SK-N-SH (cell line): ENCODE measurements at regions not wholly inside any gene's neighbourhood (a gene's known extent, or its start where the extent isn't known, plus 50 kb on each side); places are given as distances from the start of the nearest gene placed in this dataset.

Source experiments
- CTCF ChIA-PET: fragments of 300-600, 350-600 bp; formaldehyde crosslinking; extraction: SDS; loops from one replicate; lab custom pipeline; 2021; lab: Yijun Ruan, JAX
- POLR2A ChIA-PET: fragments of 350-600 bp; sonication (Branson Sonifier 250); formaldehyde crosslinking; extraction: SDS; loops from one replicate; lab custom pipeline; 2020; ENCODE audit warnings: antibody characterized with exemption, inconsistent platforms; lab: Yijun Ruan, JAX
- DNase-seq: peaks from one replicate; pipeline ENCODE4 v3.0.0; 2012
- H2AFZ ChIP-seq: fragments of 200-600 bp; sonication (generic); 2 replicates; pipeline ENCODE4 v1.8.1; 2016; ENCODE audit warnings: antibody characterized with exemption, mild to moderate bottlenecking, low read depth
- H3F3A ChIP-seq: fragments of 200-600 bp; sonication (generic); replicated peaks from 2 replicates; pipeline ENCODE3; 2016; ENCODE audit warnings: antibody characterized with exemption, mild to moderate bottlenecking; ENCODE audit not compliant: insufficient read depth
- H3K27ac ChIP-seq, 2 experiments: fragments of 200-500 bp in 1 of 2; fragments of 200-600 bp in 1 of 2; sonication (Bioruptor generic) in 1 of 2; sonication (generic), shearing (Covaris generic) in 1 of 2; 2 replicates each; pipeline versions ENCODE4 v1.5.1 to v1.6.1; 2014 to 2016; ENCODE audit warnings: low read depth in 2 of 2, inconsistent platforms in 1 of 2, low read length in 1 of 2, mild to moderate bottlenecking in 1 of 2, mixed read lengths in 1 of 2
- H3K27me3 ChIP-seq: fragments of 200-600 bp; sonication (generic), shearing (Covaris generic); 2 replicates; pipeline ENCODE4 v1.6.1; 2016; ENCODE audit warnings: mixed run types; ENCODE audit not compliant: insufficient read depth
- H3K36me3 ChIP-seq, 2 experiments: fragments of 200-500 bp in 1 of 2; fragments of 200-600 bp in 1 of 2; sonication (Bioruptor generic) in 1 of 2; sonication (generic) in 1 of 2; replicated peaks in 1 of 2; 2 replicates each; pipeline versions ENCODE3 to v1.5.1; 2014 to 2016; ENCODE audit warnings: low read length in 1 of 2, mild to moderate bottlenecking in 1 of 2; ENCODE audit not compliant: insufficient read depth in 2 of 2, control insufficient read depth in 1 of 2
- H3K4me1 ChIP-seq, 2 experiments: fragments of 200-500 bp in 1 of 2; fragments of 200-600 bp in 1 of 2; sonication (Bioruptor generic) in 1 of 2; sonication (generic), shearing (Covaris generic) in 1 of 2; 2 replicates each; pipeline versions ENCODE4 v1.5.1 to v1.6.1; 2014 to 2016; ENCODE audit warnings: low read depth in 1 of 2, low read length in 1 of 2, mixed run types in 1 of 2; ENCODE audit not compliant: insufficient read depth in 2 of 2, control insufficient read depth in 1 of 2
- H3K4me2 ChIP-seq: fragments of 200-600 bp; sonication (generic), shearing (Covaris generic); 2 replicates; pipeline ENCODE4 v1.6.1; 2017; ENCODE audit warnings: mixed run types
- H3K4me3 ChIP-seq, 2 experiments: fragments of 200-500 bp in 1 of 2; fragments of 200-600 bp in 1 of 2; sonication (Bioruptor generic) in 1 of 2; sonication (generic), shearing (Covaris generic) in 1 of 2; 2 replicates each; pipeline versions ENCODE4 v1.5.1 to v1.8.1; 2014 to 2016; ENCODE audit warnings: low read depth in 2 of 2, inconsistent platforms in 1 of 2, low read length in 1 of 2, mild to moderate bottlenecking in 1 of 2, mixed read lengths in 1 of 2, moderate library complexity in 1 of 2
- H3K79me2 ChIP-seq: fragments of 200-600 bp; sonication (generic); 2 replicates; pipeline ENCODE4 v1.8.1; 2017; ENCODE audit warnings: mild to moderate bottlenecking; ENCODE audit not compliant: insufficient read depth
- H3K9ac ChIP-seq: fragments of 200-600 bp; sonication (generic); 2 replicates; pipeline ENCODE4 v1.6.1; 2017; ENCODE audit warnings: mixed run types
- H3K9me2 ChIP-seq: fragments of 200-600 bp; sonication (generic); 2 replicates; pipeline ENCODE4 v1.6.1; 2017; ENCODE audit warnings: mixed run types
- H3K9me3 ChIP-seq: fragments of 200-600 bp; sonication (generic); 2 replicates; pipeline ENCODE4 v1.6.1; 2017; ENCODE audit warnings: mixed run types, mild to moderate bottlenecking, moderate library complexity
- H4K20me1 ChIP-seq: fragments of 200-600 bp; sonication (generic); 2 replicates; pipeline ENCODE4 v1.6.1; 2017; ENCODE audit warnings: mild to moderate bottlenecking, mixed run types; ENCODE audit not compliant: insufficient read depth
- FOSL2 ChIP-seq: IDR thresholded peaks from 2 replicates; pipeline ENCODE4 v1.4.0; 2012; ENCODE audit warnings: low read depth, mild to moderate bottlenecking, moderate library complexity, borderline replicate concordance
- FOXJ3 ChIP-seq: sonication (generic); formaldehyde crosslinking; IDR thresholded peaks from 2 replicates; pipeline ENCODE4 v1.5.1; 2020; ENCODE audit warnings: mild to moderate bottlenecking, missing genetic modification reagents
- FOXM1 ChIP-seq: IDR thresholded peaks from 2 replicates; pipeline ENCODE4 v1.4.0; 2012; ENCODE audit warnings: low read depth, mild to moderate bottlenecking
- GABPA ChIP-seq: IDR thresholded peaks from 2 replicates; pipeline ENCODE4 v1.4.0; 2012; ENCODE audit warnings: low read depth, mild to moderate bottlenecking
- MEF2A ChIP-seq: IDR thresholded peaks from 2 replicates; pipeline ENCODE4 v1.4.0; 2012; ENCODE audit warnings: low read depth, borderline replicate concordance
- NFIC ChIP-seq: IDR thresholded peaks from 2 replicates; pipeline ENCODE4 v1.4.0; 2012; ENCODE audit warnings: borderline replicate concordance
- NRF1 ChIP-seq: IDR thresholded peaks from 2 replicates; pipeline ENCODE4 v1.6.1; 2012; ENCODE audit warnings: low read depth, mild to moderate bottlenecking, low read length
- PBX3 ChIP-seq: IDR thresholded peaks from 2 replicates; pipeline ENCODE4; 2012
- POLR2AphosphoS5 ChIP-seq: IDR thresholded peaks from 2 replicates; pipeline ENCODE4 v1.6.1; 2012; ENCODE audit warnings: low read depth, low read length
- RCOR1 ChIP-seq: fragments of 150-350 bp; IDR thresholded peaks from 2 replicates; pipeline ENCODE4 v1.6.1; 2017; ENCODE audit warnings: antibody characterized with exemption, low read length
- REST ChIP-seq: IDR thresholded peaks from 2 replicates; pipeline ENCODE4 v1.6.1; 2012; ENCODE audit warnings: mild to moderate bottlenecking, low read depth, low read length, moderate library complexity
- RXRA ChIP-seq: IDR thresholded peaks from 2 replicates; pipeline ENCODE4 v1.4.0; 2012; ENCODE audit warnings: low read depth, mild to moderate bottlenecking, borderline replicate concordance
- TCF12 ChIP-seq: IDR thresholded peaks from 2 replicates; pipeline ENCODE4 v1.4.0; 2012
- TEAD4 ChIP-seq: IDR thresholded peaks from 2 replicates; pipeline ENCODE4 v1.4.0; 2012; ENCODE audit warnings: mild to moderate bottlenecking, borderline replicate concordance; ENCODE audit not compliant: insufficient read depth
- USF1 ChIP-seq: IDR thresholded peaks from 2 replicates; pipeline ENCODE4 v1.4.0; 2012; ENCODE audit warnings: low read depth, borderline replicate concordance
- USF2 ChIP-seq: fragments of 150-350 bp; IDR thresholded peaks from 2 replicates; pipeline ENCODE4 v1.6.1; 2017; ENCODE audit warnings: antibody characterized with exemption, low read length, low read depth, borderline replicate concordance
- WGBS: methylation state at CpG from one replicate; pipeline ENCODE4 v1.1.6; 2017; ENCODE audit warnings: low lambda C conversion rate; 5-methylcytosine and 5-hydroxymethylcytosine counted together

GRCh38 chr4:96248225-96248624 is 408.3 kb downstream of the PDHA2 start:
- Histone ChIP-seq H3K27me3 (no peaks in the 10 kb centered on the region), H3K9me3 (no peaks in the 10 kb centered on the region), H3K79me2 (no peaks in the 10 kb centered on the region), H3K9ac (no peak overlapping the region), H3K4me2 (no peak overlapping the region), H3K4me3 (no peak overlapping the region), H3F3A (no peaks in the 10 kb centered on the region), H3K9me2 (0 out of 2 replicates have a peak, but pooled peaks cover 3% of the 10 kb centered on the region), H3K36me3 (no peaks in the 10 kb centered on the region), H4K20me1 (no peaks in the 10 kb centered on the region), H3K4me1 (no peaks in the 10 kb centered on the region), H3K27ac (no peak overlapping the region), H2AFZ (no peak overlapping the region)
- CTCF ChIA-PET: no interaction called here
- TF ChIP-seq MEF2A (no peak), FOXM1 (no peak), GABPA (no peak), NFIC (no peak), USF1 (no peak), PBX3 (no peak), FOSL2 (no peak), USF2 (no peak), POLR2AphosphoS5 (no peak), RXRA (no peak), RCOR1 (no peak), NRF1 (no peak), FOXJ3 (CRISPR knock-in tag) (no peak), REST (no peak), TCF12 (no peak), TEAD4 (no peak)
- WGBS: 61% methylated on average over 3 of the region's 3 CpGs
- no peak for DNase-seq
- POLR2A ChIA-PET: no interaction called here
